HT-29 (cell line): ENCODE measurements at regions not wholly inside any gene's neighbourhood (a gene's known extent, or its start where the extent isn't known, plus 50 kb on each side); places are given as distances from the start of the nearest gene placed in this dataset.

Experiments
- DNase-seq: peaks from one replicate; pipeline ENCODE4 v3.0.0-alpha.2; 2015; ENCODE audit warnings: low spot score

GRCh38 chr16:59733321-59733720, 999.2 kb upstream of the GOT2 start:
- DNase-seq: no peak

- no peak for DNase-seq
These were observed 995.5 kb upstream of the GOT2 start for GRCh38 chr16:59729613-59730012.

GRCh38 chr16:59719121-59719520, 985.0 kb upstream of the GOT2 start:
- no peak for DNase-seq

GRCh38 chr16:59707436-59708226, 973.5 kb upstream of the GOT2 start:
- no peak for DNase-seq

GRCh38 chr16:59701963-59702930, 968.1 kb upstream of the GOT2 start:
- no peak for DNase-seq

GRCh38 chr16:59699786-59700185, 965.7 kb upstream of the GOT2 start:
- no peak for DNase-seq

GRCh38 chr16:59698346-59699020, 964.4 kb upstream of the GOT2 start:
- DNase-seq: no peak

- no peak for DNase-seq
These were observed 963.6 kb upstream of the GOT2 start for GRCh38 chr16:59697761-59698160.

GRCh38 chr16:59697236-59697635, 963.1 kb upstream of the GOT2 start:
- DNase-seq: no peak

- DNase-seq: no peak
These were observed 962.4 kb upstream of the GOT2 start for GRCh38 chr16:59696495-59696894.

- DNase-seq: no peak
These were observed 956.1 kb upstream of the GOT2 start for GRCh38 chr16:59690216-59690615.

GRCh38 chr16:59688006-59688405, 953.9 kb upstream of the GOT2 start:
- no peak for DNase-seq

GRCh38 chr16:59686405-59686804, 952.3 kb upstream of the GOT2 start:
- no peak for DNase-seq

GRCh38 chr16:59684911-59685310, 950.8 kb upstream of the GOT2 start:
- DNase-seq: no peak

- DNase-seq: no peak
These were observed 949.6 kb upstream of the GOT2 start for GRCh38 chr16:59683709-59684108.

- DNase-seq: no peak
These were observed 931.6 kb upstream of the GOT2 start for GRCh38 chr16:59665618-59666220.

- no peak for DNase-seq
These were observed 924.5 kb upstream of the GOT2 start for GRCh38 chr16:59658572-59658971.

- no peak for DNase-seq
These were observed 920.9 kb upstream of the GOT2 start for GRCh38 chr16:59655031-59655430.

GRCh38 chr16:59654455-59654854, 920.3 kb upstream of the GOT2 start:
- no peak for DNase-seq

- DNase-seq: no peak
These were observed 917.5 kb upstream of the GOT2 start for GRCh38 chr16:59651662-59652061.

GRCh38 chr16:59645194-59645593, 911.1 kb upstream of the GOT2 start:
- DNase-seq: no peak

GRCh38 chr16:59635674-59636073, 901.6 kb upstream of the GOT2 start:
- DNase-seq: no peak
